HepG2 (cell line): ENCODE measurements at regions not wholly inside any gene's neighbourhood (a gene's known extent, or its start where the extent isn't known, plus 50 kb on each side); places are given as distances from the start of the nearest gene placed in this dataset.

Experiments
- ATAC-seq: fragments of 200-7000 bp; cut with Tn5 transposase; 3 replicates; pipeline ENCODE4 v1.9.1; 2020; ENCODE audit warnings: mild to moderate bottlenecking, moderate library complexity
- BruUV-seq: library from RNA; stranded (reverse); fragments of 400-500 nt; replicated peaks from 2 replicates; lab custom pipeline; 2021; lab: Mats Ljungman, UMichigan
- CTCF ChIA-PET: fragments of 300-600 bp; formaldehyde crosslinking; extraction: SDS; loops from one replicate; lab custom pipeline; 2021; ENCODE audit warnings: low total read pairs, inconsistent platforms, low intra/inter-chr PET ratio; lab: Yijun Ruan, JAX
- POLR2A ChIA-PET: fragments of 350-600 bp; sonication (Branson Sonifier 250); formaldehyde crosslinking; loops from one replicate; lab custom pipeline; 2020; ENCODE audit warnings: antibody characterized with exemption, inconsistent platforms; lab: Yijun Ruan, JAX
- DNase-seq: peaks from one replicate; pipeline ENCODE4 v3.0.0-alpha.2; 2015; ENCODE audit warnings: low spot score
- FAIRE-seq: peaks from 3 replicates; lab custom pipeline; 2011; peaks lifted over from hg19 to GRCh38; lab: Jason Lieb, UNC
- H2AFZ ChIP-seq: one replicate; pipeline ENCODE4 v1.6.1; 2011; ENCODE audit warnings: low read length, inconsistent platforms
- H3K27ac ChIP-seq: fragments of 300-600 bp; 3 replicates; pipeline ENCODE4 v1.8.0; 2011; ENCODE audit warnings: mixed run types, mild to moderate bottlenecking, mixed read lengths, low read length, inconsistent platforms; ENCODE audit not compliant: insufficient read depth; ENCODE audit errors: extremely low read length
- H3K27me3 ChIP-seq, 2 experiments: fragments of 200-600 bp in 1 of 2; 2 replicates in 1 of 2; 3 replicates in 1 of 2; pipeline versions ENCODE4 v1.6.0 to v1.8.0; 2011; ENCODE audit warnings: low read length in 2 of 2, mild to moderate bottlenecking in 2 of 2, moderate library complexity in 2 of 2, inconsistent platforms in 1 of 2; ENCODE audit not compliant: insufficient read depth in 2 of 2, control insufficient read depth in 1 of 2
- H3K36me3 ChIP-seq, 2 experiments: fragments of 200-600 bp in 1 of 2; replicated peaks in 1 of 2; 2 replicates in 1 of 2; 3 replicates in 1 of 2; pipeline versions ENCODE4 v1.5.1 to v1.8.0; 2011; ENCODE audit warnings: low read length in 2 of 2, inconsistent platforms in 1 of 2; ENCODE audit not compliant: insufficient read depth in 2 of 2, control insufficient read depth in 1 of 2
- H3K4me1 ChIP-seq: 2 replicates; pipeline ENCODE4 v1.5.1; 2012; ENCODE audit warnings: low read length, inconsistent platforms; ENCODE audit not compliant: insufficient read depth
- H3K4me2 ChIP-seq: 2 replicates; pipeline ENCODE4 v1.6.0; 2011; ENCODE audit warnings: low read depth, low read length, inconsistent platforms
- H3K4me3 ChIP-seq, 3 experiments: fragments of 200-600 bp in 1 of 3; sonication (generic), shearing (Covaris generic) in 1 of 3; replicated peaks in 1 of 3; 2 replicates each; pipeline ENCODE4 v1.5.1; 2011 to 2016; ENCODE audit warnings: low read length in 3 of 3, inconsistent platforms in 2 of 3, low read depth in 2 of 3, mild to moderate bottlenecking in 2 of 3, control low read depth in 1 of 3, mixed read lengths in 1 of 3; ENCODE audit not compliant: insufficient read depth in 1 of 3
- H3K79me2 ChIP-seq: one replicate; pipeline ENCODE4 v1.6.1; 2011; ENCODE audit warnings: low read length, inconsistent platforms; ENCODE audit not compliant: insufficient read depth
- H3K9ac ChIP-seq: 2 replicates; pipeline ENCODE4 v1.6.0; 2011; ENCODE audit warnings: mild to moderate bottlenecking, low read depth, low read length, inconsistent platforms; ENCODE audit not compliant: insufficient read depth
- H3K9me3 ChIP-seq: 2 replicates; pipeline ENCODE4 v1.5.1; 2012; ENCODE audit warnings: mild to moderate bottlenecking, low read length
- H4K20me1 ChIP-seq: 2 replicates; pipeline ENCODE4 v1.6.0; 2011; ENCODE audit warnings: inconsistent platforms, mild to moderate bottlenecking, low read length, moderate library complexity; ENCODE audit not compliant: insufficient read depth
- ARNT2 ChIP-seq: sonication (generic); formaldehyde crosslinking; IDR thresholded peaks from 2 replicates; pipeline ENCODE4 v1.8.0; 2022; ENCODE audit warnings: mild to moderate bottlenecking, low read depth, missing genetic modification reagents, moderate library complexity
- FOSL2 ChIP-seq: sonication (generic); formaldehyde crosslinking; IDR thresholded peaks from 2 replicates; pipeline ENCODE4 v1.4.0; 2020; ENCODE audit warnings: missing genetic modification reagents
- HNRNPLL ChIP-seq: fragments of 200-400 bp; formaldehyde crosslinking; IDR thresholded peaks from 2 replicates; pipeline ENCODE4 v1.6.1; 2017; ENCODE audit warnings: mild to moderate bottlenecking, low read depth, low read length; ENCODE audit not compliant: poor library complexity, severe bottlenecking
- HOXA3 ChIP-seq: sonication (generic); formaldehyde crosslinking; IDR thresholded peaks from 2 replicates; pipeline ENCODE4 v1.5.0; 2020; ENCODE audit warnings: missing genetic modification reagents
- NBN ChIP-seq: fragments of 450-650 bp; conservative IDR thresholded peaks from 2 replicates; pipeline ENCODE4 v1.6.1; 2017
- RBM39 ChIP-seq: fragments of 200-400 bp; formaldehyde crosslinking; IDR thresholded peaks from one replicate; pipeline ENCODE4 v1.6.1; 2018; ENCODE audit warnings: antibody characterized with exemption, mild to moderate bottlenecking, low read depth, low read length; ENCODE audit not compliant: poor library complexity, severe bottlenecking
- ZC3H13 ChIP-seq: sonication (generic); formaldehyde crosslinking; IDR thresholded peaks from 2 replicates; pipeline ENCODE4 v1.8.1; 2023; ENCODE audit warnings: mild to moderate bottlenecking, missing genetic modification reagents, moderate library complexity
- ZKSCAN1 ChIP-seq: fragments of 150-350 bp; IDR thresholded peaks from 2 replicates; pipeline ENCODE4 v1.6.1; 2014; ENCODE audit warnings: low read length
- ZNF136 ChIP-seq: sonication (generic); formaldehyde crosslinking; IDR thresholded peaks from 2 replicates; pipeline ENCODE4 v1.8.1; 2022; ENCODE audit warnings: low read depth, mild to moderate bottlenecking, moderate library complexity, missing genetic modification reagents
- WGBS: methylation state at CpG from one replicate; pipeline ENCODE4 v1.1.6; 2017; ENCODE audit warnings: low lambda C conversion rate; 5-methylcytosine and 5-hydroxymethylcytosine counted together
- in situ Hi-C: cut with HindIII; loops from 2 replicates; pipeline ENCODE4 v1.10.0; 2017; ENCODE audit warnings: low pct_unique_long_range_greater_than_20kb; ENCODE audit not compliant: extremely low pct_ligation_motif_present
- intact Hi-C: fragments of 100-400 bp; cut with micrococcal nuclease; formaldehyde crosslinking; loops from one replicate; pipeline ENCODE4 v1.10.0; 2022; ENCODE audit not compliant: unreplicated experiment
- TF ChIP-seq, protein P1 (sequence below): sonication (generic); formaldehyde crosslinking; IDR thresholded peaks from 2 replicates; pipeline ENCODE4 v1.4.0; 2020; ENCODE audit warnings: mild to moderate bottlenecking, missing genetic modification reagents
- TF ChIP-seq, protein P2 (sequence below): sonication (generic); formaldehyde crosslinking; conservative IDR thresholded peaks from 2 replicates; pipeline ENCODE4 v1.8.1; 2023; ENCODE audit warnings: missing genetic modification reagents
- TF ChIP-seq, protein P3 (sequence below): sonication (generic); formaldehyde crosslinking; IDR thresholded peaks from 2 replicates; pipeline ENCODE4 v1.8.0; 2022; ENCODE audit warnings: missing genetic modification reagents, mild to moderate bottlenecking, borderline replicate concordance

DNA sequence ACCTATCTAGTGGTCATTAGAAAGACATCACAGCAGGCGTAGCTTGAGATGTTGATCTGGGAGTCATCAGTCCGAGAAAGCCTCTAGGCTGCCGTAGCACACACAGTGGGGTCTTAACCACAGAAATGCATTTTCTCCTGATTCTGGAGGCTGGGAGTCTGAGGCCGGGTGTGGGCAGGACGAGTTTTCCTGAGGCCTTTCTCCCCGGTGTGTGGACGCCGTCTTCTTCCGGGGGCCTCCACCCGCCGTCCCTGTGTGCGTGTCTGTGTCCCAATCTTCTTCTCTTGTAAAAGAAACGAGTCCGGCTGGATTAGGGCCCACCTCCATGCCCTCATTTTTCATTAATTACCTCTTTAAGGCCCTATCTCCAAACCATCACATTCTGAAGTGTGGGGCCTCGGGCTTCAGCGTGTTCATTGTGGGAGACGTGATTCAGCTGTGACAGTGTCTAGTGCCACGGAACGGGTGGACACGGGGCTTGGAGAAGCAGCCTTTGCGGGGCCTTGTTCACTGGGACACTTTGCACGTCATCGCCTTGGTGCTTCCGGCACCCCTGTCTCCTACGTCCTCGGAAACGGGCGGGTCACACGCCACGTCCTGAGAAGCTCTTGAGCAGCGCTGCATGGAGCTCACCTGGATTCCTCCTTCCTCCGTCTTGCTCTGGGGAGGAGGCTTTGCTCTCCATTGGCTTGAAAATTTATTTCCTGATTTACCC lies 208.9 kb upstream of the SOX1 start:
- no peaks in the 10 kb centered on the region for H3K79me2 ChIP-seq
- in situ Hi-C loops: no loop called here

More for the DNA sequence above, 208.9 kb upstream of the SOX1 start:
- Histone ChIP-seq H3K4me1 (no peaks in the 10 kb centered on the region), H3K4me3 (no peak overlapping the region), H3K27me3 (peaks cover 4 to 44% of the 10 kb centered on the region in 2 experiments; a peak in 4 of 5 replicates), H3K36me3 (no peaks in the 10 kb centered on the region), H3K9me3 (no peaks in the 10 kb centered on the region), H3K27ac (no peak overlapping the region), H4K20me1 (no peaks in the 10 kb centered on the region), H2AFZ (no peak overlapping the region), H3K9ac (no peak overlapping the region), H3K4me2 (no peak overlapping the region)
- POLR2A ChIA-PET: no interaction called here
- TF ChIP-seq HOXA3 (CRISPR knock-in tag) (no peak), ZNF136 (CRISPR knock-in tag) (no peak), RBM39 (no peak), ZC3H13 (CRISPR knock-in tag) (no peak), ZKSCAN1 (no peak), ARNT2 (CRISPR knock-in tag) (no peak), FOSL2 (CRISPR knock-in tag) (no peak), HNRNPLL (no peak), NBN (no peak)
- TF ChIP-seq, protein P1, sequence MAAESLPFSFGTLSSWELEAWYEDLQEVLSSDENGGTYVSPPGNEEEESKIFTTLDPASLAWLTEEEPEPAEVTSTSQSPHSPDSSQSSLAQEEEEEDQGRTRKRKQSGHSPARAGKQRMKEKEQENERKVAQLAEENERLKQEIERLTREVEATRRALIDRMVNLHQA: no peak
- TF ChIP-seq, protein P2, sequence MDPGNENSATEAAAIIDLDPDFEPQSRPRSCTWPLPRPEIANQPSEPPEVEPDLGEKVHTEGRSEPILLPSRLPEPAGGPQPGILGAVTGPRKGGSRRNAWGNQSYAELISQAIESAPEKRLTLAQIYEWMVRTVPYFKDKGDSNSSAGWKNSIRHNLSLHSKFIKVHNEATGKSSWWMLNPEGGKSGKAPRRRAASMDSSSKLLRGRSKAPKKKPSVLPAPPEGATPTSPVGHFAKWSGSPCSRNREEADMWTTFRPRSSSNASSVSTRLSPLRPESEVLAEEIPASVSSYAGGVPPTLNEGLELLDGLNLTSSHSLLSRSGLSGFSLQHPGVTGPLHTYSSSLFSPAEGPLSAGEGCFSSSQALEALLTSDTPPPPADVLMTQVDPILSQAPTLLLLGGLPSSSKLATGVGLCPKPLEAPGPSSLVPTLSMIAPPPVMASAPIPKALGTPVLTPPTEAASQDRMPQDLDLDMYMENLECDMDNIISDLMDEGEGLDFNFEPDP (CRISPR knock-in tag): no peak
- TF ChIP-seq, protein P3, sequence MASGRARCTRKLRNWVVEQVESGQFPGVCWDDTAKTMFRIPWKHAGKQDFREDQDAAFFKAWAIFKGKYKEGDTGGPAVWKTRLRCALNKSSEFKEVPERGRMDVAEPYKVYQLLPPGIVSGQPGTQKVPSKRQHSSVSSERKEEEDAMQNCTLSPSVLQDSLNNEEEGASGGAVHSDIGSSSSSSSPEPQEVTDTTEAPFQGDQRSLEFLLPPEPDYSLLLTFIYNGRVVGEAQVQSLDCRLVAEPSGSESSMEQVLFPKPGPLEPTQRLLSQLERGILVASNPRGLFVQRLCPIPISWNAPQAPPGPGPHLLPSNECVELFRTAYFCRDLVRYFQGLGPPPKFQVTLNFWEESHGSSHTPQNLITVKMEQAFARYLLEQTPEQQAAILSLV (CRISPR knock-in tag): no peak
- DNase-seq: no peak
- intact Hi-C loops: no loop called here
- CTCF ChIA-PET: no interaction called here
- 48% methylated on average over 30 of the region's 32 CpGs for WGBS
- ATAC-seq: no peak
- no TSS peak for BruUV-seq
- FAIRE-seq: no peak
